HTR-8/SVneo (cell line): ENCODE measurements at regions not wholly inside any gene's neighbourhood (a gene's known extent, or its start where the extent isn't known, plus 50 kb on each side); places are given as distances from the start of the nearest gene placed in this dataset.
"Not testable (repeated sequence)": the region's sequence is repeated elsewhere in the genome, so short reads cannot be mapped to it uniquely, and the experiment has no call there.

Experiments used
- DNase-seq: peaks from one replicate; pipeline ENCODE4 v3.0.0; 2011; ENCODE audit warnings: low spot score, mixed read lengths; ENCODE audit not compliant: insufficient read length
- FAIRE-seq: peaks from 2 replicates; lab custom pipeline; 2011; peaks lifted over from hg19 to GRCh38; lab: Jason Lieb, UNC

GRCh38 chr13:83056269-83056668, 826.0 kb downstream of the SLITRK1 start:
- FAIRE-seq (no peak), DNase-seq (no peak)

GRCh38 chr13:83048419-83048818, 833.9 kb downstream of the SLITRK1 start:
- no peak for DNase-seq
- no peak for FAIRE-seq

GRCh38 chr13:83024955-83025594, 857.2 kb downstream of the SLITRK1 start:
- FAIRE-seq (no peak), DNase-seq (no peak)

GRCh38 chr13:83024232-83024631, 858.0 kb downstream of the SLITRK1 start:
- no peak for FAIRE-seq
- no peak for DNase-seq

GRCh38 chr13:83019986-83020385, 862.3 kb downstream of the SLITRK1 start:
- no peak for DNase-seq
- no peak for FAIRE-seq

- no peak for DNase-seq
- FAIRE-seq = no peak
Measured at GRCh38 chr13:83009987-83010386, 872.3 kb downstream of the SLITRK1 start.

- no peak for DNase-seq
- FAIRE-seq = no peak
Measured at GRCh38 chr13:83008212-83008929, 873.9 kb downstream of the SLITRK1 start.

GRCh38 chr13:83007226-83007625, 875.0 kb downstream of the SLITRK1 start:
- DNase-seq (no peak), FAIRE-seq (no peak)

- DNase-seq (no peak), FAIRE-seq (no peak)
Measured at GRCh38 chr13:83003185-83003584, 879.1 kb downstream of the SLITRK1 start.

- FAIRE-seq (no peak), DNase-seq (no peak)
Measured at GRCh38 chr13:82993417-82993816, 888.9 kb downstream of the SLITRK1 start.

- FAIRE-seq = no peak
Measured at GRCh38 chr13:82976499-82976898, 905.8 kb downstream of the SLITRK1 start.

GRCh38 chr13:82963226-82964099, 918.8 kb downstream of the SLITRK1 start:
- DNase-seq = no peak
- FAIRE-seq = no peak

More at GRCh38 chr13:82976499-82976898, 905.8 kb downstream of the SLITRK1 start:
- no peak for DNase-seq

GRCh38 chr13:82962397-82962796, 919.9 kb downstream of the SLITRK1 start:
- DNase-seq (no peak), FAIRE-seq (no peak)

- no peak for DNase-seq
- FAIRE-seq = no peak
Measured at GRCh38 chr13:82961757-82962156, 920.5 kb downstream of the SLITRK1 start.

- not testable (repeated sequence) for FAIRE-seq
Measured at GRCh38 chr13:82952336-82952735, 929.9 kb downstream of the SLITRK1 start.

GRCh38 chr13:82947683-82948082, 934.6 kb downstream of the SLITRK1 start:
- FAIRE-seq = no peak
- no peak for DNase-seq

More at GRCh38 chr13:82952336-82952735, 929.9 kb downstream of the SLITRK1 start:
- DNase-seq = not testable (repeated sequence)

- DNase-seq (no peak), FAIRE-seq (no peak)
Measured at GRCh38 chr13:82947191-82947621, 935.1 kb downstream of the SLITRK1 start.

- no peak for FAIRE-seq
Measured at GRCh38 chr13:82938644-82939043, 943.6 kb downstream of the SLITRK1 start.

GRCh38 chr13:82934000-82934399, 948.3 kb downstream of the SLITRK1 start:
- DNase-seq (no peak), FAIRE-seq (no peak)

More at GRCh38 chr13:82938644-82939043, 943.6 kb downstream of the SLITRK1 start:
- no peak for DNase-seq

GRCh38 chr13:82925114-82925513, 957.2 kb downstream of the SLITRK1 start:
- DNase-seq = no peak
- no peak for FAIRE-seq

GRCh38 chr13:82917984-82918383, 964.3 kb downstream of the SLITRK1 start:
- FAIRE-seq = no peak
- DNase-seq = no peak
